WTC11 (cell line): ENCODE measurements at regions not wholly inside any gene's neighbourhood (a gene's known extent, or its start where the extent isn't known, plus 50 kb on each side); places are given as distances from the start of the nearest gene placed in this dataset.

Experiments
- ATAC-seq: fragments of 200-7000 bp; cut with Tn5 transposase; 2 replicates; pipeline ENCODE4 v1.10.0; 2021; ENCODE audit warnings: mild to moderate bottlenecking, moderate library complexity
- CTCF ChIA-PET: fragments of 300-600 bp; sonication (Branson Sonifier 250); formaldehyde crosslinking; loops from one replicate; lab custom pipeline; 2021; ENCODE audit warnings: antibody characterized with exemption; lab: Charles Lee
- POLR2A ChIA-PET: fragments of 350-600 bp; sonication (Branson Sonifier 250); formaldehyde crosslinking; loops from one replicate; lab custom pipeline; 2021; ENCODE audit warnings: antibody characterized with exemption; lab: Charles Lee
- DNase-seq: peaks from one replicate; pipeline ENCODE4 v3.0.0; 2021; ENCODE audit warnings: low spot score
- H3K27ac Mint-ChIP-seq: 2 replicates; pipeline ENCODE4 v1.8.0; 2021; ENCODE audit warnings: mixed read lengths
- H3K27me3 Mint-ChIP-seq: 2 replicates; pipeline ENCODE4 v1.8.0; 2021; ENCODE audit warnings: low read depth, mild to moderate bottlenecking, moderate library complexity, mixed read lengths
- H3K36me3 Mint-ChIP-seq: 2 replicates; pipeline ENCODE4 v1.8.0; 2021; ENCODE audit warnings: mixed read lengths
- H3K4me1 Mint-ChIP-seq: 2 replicates; pipeline ENCODE4 v1.8.0; 2022; ENCODE audit warnings: mixed read lengths
- H3K4me3 Mint-ChIP-seq: 2 replicates; pipeline ENCODE4 v1.8.0; 2021; ENCODE audit warnings: mild to moderate bottlenecking, moderate library complexity, mixed read lengths
- H3K9me3 Mint-ChIP-seq: 2 replicates; pipeline ENCODE4 v1.8.0; 2021; ENCODE audit warnings: mixed read lengths
- ATF1 ChIP-seq: sonication (generic); formaldehyde crosslinking; IDR thresholded peaks from 2 replicates; pipeline ENCODE4 v1.8.1; 2023; ENCODE audit warnings: mild to moderate bottlenecking, moderate library complexity, missing genetic modification reagents
- CREB1 ChIP-seq: sonication (generic); formaldehyde crosslinking; IDR thresholded peaks from 2 replicates; pipeline ENCODE4 v1.8.0; 2023; ENCODE audit warnings: mild to moderate bottlenecking, missing genetic modification reagents
- EMX1 ChIP-seq: fragments of 250-450 bp; sonication (Bioruptor Pico); IDR thresholded peaks from 2 replicates; pipeline ENCODE4 v1.8.0; 2021; ENCODE audit warnings: mild to moderate bottlenecking
- FOXJ3 ChIP-seq: sonication (generic); formaldehyde crosslinking; IDR thresholded peaks from 2 replicates; pipeline ENCODE4 v1.9.0; 2021; ENCODE audit warnings: missing genetic modification reagents, mild to moderate bottlenecking, borderline replicate concordance
- JUN ChIP-seq: sonication (generic); formaldehyde crosslinking; IDR thresholded peaks from 2 replicates; pipeline ENCODE4 v1.8.0; 2023; ENCODE audit warnings: mild to moderate bottlenecking, missing genetic modification reagents
- OVOL2 ChIP-seq: fragments of 250-450 bp; sonication (Bioruptor Pico); IDR thresholded peaks from 2 replicates; pipeline ENCODE4 v1.9.0; 2021; ENCODE audit warnings: mild to moderate bottlenecking, borderline replicate concordance
- RORB ChIP-seq: fragments of 250-450 bp; sonication (Bioruptor Pico); IDR thresholded peaks from 2 replicates; pipeline ENCODE4 v1.9.0; 2021; ENCODE audit warnings: mild to moderate bottlenecking
- SMAD3 ChIP-seq: sonication (generic); formaldehyde crosslinking; IDR thresholded peaks from 2 replicates; pipeline ENCODE4 v1.8.0; 2022; ENCODE audit warnings: missing genetic modification reagents, mild to moderate bottlenecking, borderline replicate concordance
- TCF7 ChIP-seq: sonication (generic); formaldehyde crosslinking; IDR thresholded peaks from 2 replicates; pipeline ENCODE4 v1.8.0; 2022; ENCODE audit warnings: mild to moderate bottlenecking, low read depth, missing genetic modification reagents, moderate library complexity
- TP53 ChIP-seq: sonication (generic); formaldehyde crosslinking; IDR thresholded peaks from 2 replicates; pipeline ENCODE4 v1.8.1; 2023; ENCODE audit warnings: mild to moderate bottlenecking, missing genetic modification reagents
- ZNF423 ChIP-seq: fragments of 250-450 bp; sonication (Bioruptor Pico); IDR thresholded peaks from 2 replicates; pipeline ENCODE4 v2.1.2; 2022; ENCODE audit warnings: mild to moderate bottlenecking, moderate library complexity
- TF ChIP-seq, protein P1 (sequence below): fragments of 250-450 bp; sonication (Bioruptor Pico); IDR thresholded peaks from 2 replicates; pipeline ENCODE4 v1.9.0; 2021; ENCODE audit warnings: moderate library complexity, mild to moderate bottlenecking, inconsistent platforms, borderline replicate concordance
- TF ChIP-seq, protein P2 (sequence below): sonication (generic); formaldehyde crosslinking; IDR thresholded peaks from 2 replicates; pipeline ENCODE4 v1.8.0; 2022; ENCODE audit warnings: mild to moderate bottlenecking, missing genetic modification reagents
- TF ChIP-seq, protein P3 (sequence below): sonication (generic); formaldehyde crosslinking; IDR thresholded peaks from 2 replicates; pipeline ENCODE4 v1.8.0; 2022; ENCODE audit warnings: mild to moderate bottlenecking, missing genetic modification reagents
- TF ChIP-seq, protein P4 (sequence below): sonication (generic); formaldehyde crosslinking; IDR thresholded peaks from 2 replicates; pipeline ENCODE4 v1.8.0; 2022; ENCODE audit warnings: mild to moderate bottlenecking, missing genetic modification reagents
- TF ChIP-seq, protein P5 (sequence below): sonication (generic); formaldehyde crosslinking; IDR thresholded peaks from 2 replicates; pipeline ENCODE4 v1.8.1; 2022; ENCODE audit warnings: mild to moderate bottlenecking, moderate library complexity, missing genetic modification reagents
- TF ChIP-seq, protein P6 (sequence below): sonication (generic); formaldehyde crosslinking; conservative IDR thresholded peaks from 2 replicates; pipeline ENCODE4 v1.8.1; 2023; ENCODE audit warnings: mild to moderate bottlenecking, low read depth, missing genetic modification reagents, moderate library complexity
- TF ChIP-seq, protein P7 (sequence below): sonication (generic); formaldehyde crosslinking; IDR thresholded peaks from 2 replicates; pipeline ENCODE4 v1.8.1; 2023; ENCODE audit warnings: mild to moderate bottlenecking, missing genetic modification reagents

DNA sequence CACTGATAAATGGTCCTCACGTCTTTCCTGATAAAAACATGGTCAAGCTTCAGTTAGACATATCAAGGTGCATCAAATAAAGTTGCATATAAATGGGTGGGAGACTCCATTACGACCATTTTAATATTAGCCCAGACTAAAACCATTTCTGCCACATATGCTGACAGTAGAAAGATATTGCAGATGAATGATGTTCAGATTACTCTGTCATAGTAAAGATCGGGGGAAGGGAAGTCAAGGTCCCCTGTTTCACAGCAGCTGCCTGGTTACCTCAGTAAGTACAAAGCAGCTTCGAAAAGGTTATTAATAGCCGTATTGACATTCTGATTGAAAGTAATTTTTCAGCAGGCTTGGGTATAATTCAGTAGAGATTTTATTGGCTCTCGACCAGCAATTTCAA is 927.7 kb upstream of the CDH2 start:
- POLR2A ChIA-PET: no interaction called here
- no peak for DNase-seq
- TF ChIP-seq, protein P1, sequence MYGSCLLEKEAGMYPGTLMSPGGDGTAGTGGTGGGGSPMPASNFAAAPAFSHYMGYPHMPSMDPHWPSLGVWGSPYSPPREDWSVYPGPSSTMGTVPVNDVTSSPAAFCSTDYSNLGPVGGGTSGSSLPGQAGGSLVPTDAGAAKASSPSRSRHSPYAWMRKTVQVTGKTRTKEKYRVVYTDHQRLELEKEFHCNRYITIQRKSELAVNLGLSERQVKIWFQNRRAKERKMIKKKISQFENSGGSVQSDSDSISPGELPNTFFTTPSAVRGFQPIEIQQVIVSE (CRISPR knock-in tag): no peak
- TF ChIP-seq JUN (CRISPR knock-in tag) (no peak), CREB1 (CRISPR knock-in tag) (no peak), OVOL2 (CRISPR knock-in tag) (no peak), EMX1 (no peak), TCF7 (CRISPR knock-in tag) (no peak)
- TF ChIP-seq, protein P2, sequence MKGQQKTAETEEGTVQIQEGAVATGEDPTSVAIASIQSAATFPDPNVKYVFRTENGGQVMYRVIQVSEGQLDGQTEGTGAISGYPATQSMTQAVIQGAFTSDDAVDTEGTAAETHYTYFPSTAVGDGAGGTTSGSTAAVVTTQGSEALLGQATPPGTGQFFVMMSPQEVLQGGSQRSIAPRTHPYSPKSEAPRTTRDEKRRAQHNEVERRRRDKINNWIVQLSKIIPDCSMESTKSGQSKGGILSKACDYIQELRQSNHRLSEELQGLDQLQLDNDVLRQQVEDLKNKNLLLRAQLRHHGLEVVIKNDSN (CRISPR knock-in tag): no peak
- Mint-ChIP-seq H3K4me1 (peaks cover 18% of the 10 kb centered on the region), H3K9me3 (0 out of 2 replicates have a peak, but pooled peaks cover 4% of the 10 kb centered on the region), H3K4me3 (no peak overlapping the region), H3K27me3 (no peaks in the 10 kb centered on the region), H3K27ac (no peak overlapping the region), H3K36me3 (no peaks in the 10 kb centered on the region)
- CTCF ChIA-PET: no interaction called here
- no peak for ATAC-seq

DNA sequence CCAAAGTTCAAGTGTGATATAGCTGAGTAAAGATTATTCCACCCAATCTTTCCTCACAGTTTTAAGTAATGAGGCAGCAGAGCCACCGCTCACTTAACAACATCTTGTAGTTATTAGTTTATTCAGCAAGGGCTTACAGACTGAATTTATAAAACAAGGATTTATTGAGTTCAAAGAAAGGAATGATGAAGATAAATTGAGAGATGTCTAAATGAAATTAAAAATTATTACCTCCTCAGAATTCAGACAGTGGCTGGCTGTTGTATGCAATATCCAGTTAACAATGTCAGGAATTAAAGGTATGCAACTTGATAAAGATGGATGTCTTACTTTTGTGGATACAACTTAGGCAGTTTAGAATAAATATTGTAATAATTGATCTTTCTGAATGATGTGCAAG is 927.3 kb upstream of the CDH2 start:
- ATAC-seq: no peak
- no peaks in the 10 kb centered on the region for H3K27me3 Mint-ChIP-seq
- H3K9me3 Mint-ChIP-seq: 0 out of 2 replicates have a peak, but pooled peaks cover 4% of the 10 kb centered on the region

More for the DNA sequence above, 927.3 kb upstream of the CDH2 start:
- no peak for DNase-seq
- Mint-ChIP-seq H3K4me1 (peaks cover 18% of the 10 kb centered on the region), H3K36me3 (no peaks in the 10 kb centered on the region), H3K4me3 (no peak overlapping the region), H3K27ac (no peak overlapping the region)
- ChIA-PET POLR2A (no interaction called here), CTCF (no interaction called here)
- TF ChIP-seq, protein P3, sequence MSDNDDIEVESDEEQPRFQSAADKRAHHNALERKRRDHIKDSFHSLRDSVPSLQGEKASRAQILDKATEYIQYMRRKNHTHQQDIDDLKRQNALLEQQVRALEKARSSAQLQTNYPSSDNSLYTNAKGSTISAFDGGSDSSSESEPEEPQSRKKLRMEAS (CRISPR knock-in tag): no peak
- TF ChIP-seq, protein P4, sequence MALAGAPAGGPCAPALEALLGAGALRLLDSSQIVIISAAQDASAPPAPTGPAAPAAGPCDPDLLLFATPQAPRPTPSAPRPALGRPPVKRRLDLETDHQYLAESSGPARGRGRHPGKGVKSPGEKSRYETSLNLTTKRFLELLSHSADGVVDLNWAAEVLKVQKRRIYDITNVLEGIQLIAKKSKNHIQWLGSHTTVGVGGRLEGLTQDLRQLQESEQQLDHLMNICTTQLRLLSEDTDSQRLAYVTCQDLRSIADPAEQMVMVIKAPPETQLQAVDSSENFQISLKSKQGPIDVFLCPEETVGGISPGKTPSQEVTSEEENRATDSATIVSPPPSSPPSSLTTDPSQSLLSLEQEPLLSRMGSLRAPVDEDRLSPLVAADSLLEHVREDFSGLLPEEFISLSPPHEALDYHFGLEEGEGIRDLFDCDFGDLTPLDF (CRISPR knock-in tag): no peak
- TF ChIP-seq, protein P5, sequence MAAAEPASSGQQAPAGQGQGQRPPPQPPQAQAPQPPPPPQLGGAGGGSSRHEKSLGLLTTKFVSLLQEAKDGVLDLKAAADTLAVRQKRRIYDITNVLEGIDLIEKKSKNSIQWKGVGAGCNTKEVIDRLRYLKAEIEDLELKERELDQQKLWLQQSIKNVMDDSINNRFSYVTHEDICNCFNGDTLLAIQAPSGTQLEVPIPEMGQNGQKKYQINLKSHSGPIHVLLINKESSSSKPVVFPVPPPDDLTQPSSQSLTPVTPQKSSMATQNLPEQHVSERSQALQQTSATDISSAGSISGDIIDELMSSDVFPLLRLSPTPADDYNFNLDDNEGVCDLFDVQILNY (CRISPR knock-in tag): no peak
- no peak for TF ChIP-seq SMAD3 (CRISPR knock-in tag)
- no peak for TF ChIP-seq FOXJ3
- TF ChIP-seq TP53 (CRISPR knock-in tag): no peak
- no peak for TF ChIP-seq ATF1 (CRISPR knock-in tag)
- TF ChIP-seq, protein P6, sequence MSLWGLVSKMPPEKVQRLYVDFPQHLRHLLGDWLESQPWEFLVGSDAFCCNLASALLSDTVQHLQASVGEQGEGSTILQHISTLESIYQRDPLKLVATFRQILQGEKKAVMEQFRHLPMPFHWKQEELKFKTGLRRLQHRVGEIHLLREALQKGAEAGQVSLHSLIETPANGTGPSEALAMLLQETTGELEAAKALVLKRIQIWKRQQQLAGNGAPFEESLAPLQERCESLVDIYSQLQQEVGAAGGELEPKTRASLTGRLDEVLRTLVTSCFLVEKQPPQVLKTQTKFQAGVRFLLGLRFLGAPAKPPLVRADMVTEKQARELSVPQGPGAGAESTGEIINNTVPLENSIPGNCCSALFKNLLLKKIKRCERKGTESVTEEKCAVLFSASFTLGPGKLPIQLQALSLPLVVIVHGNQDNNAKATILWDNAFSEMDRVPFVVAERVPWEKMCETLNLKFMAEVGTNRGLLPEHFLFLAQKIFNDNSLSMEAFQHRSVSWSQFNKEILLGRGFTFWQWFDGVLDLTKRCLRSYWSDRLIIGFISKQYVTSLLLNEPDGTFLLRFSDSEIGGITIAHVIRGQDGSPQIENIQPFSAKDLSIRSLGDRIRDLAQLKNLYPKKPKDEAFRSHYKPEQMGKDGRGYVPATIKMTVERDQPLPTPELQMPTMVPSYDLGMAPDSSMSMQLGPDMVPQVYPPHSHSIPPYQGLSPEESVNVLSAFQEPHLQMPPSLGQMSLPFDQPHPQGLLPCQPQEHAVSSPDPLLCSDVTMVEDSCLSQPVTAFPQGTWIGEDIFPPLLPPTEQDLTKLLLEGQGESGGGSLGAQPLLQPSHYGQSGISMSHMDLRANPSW (CRISPR knock-in tag): no peak
- TF ChIP-seq ZNF423 (CRISPR knock-in tag): no peak
- TF ChIP-seq, protein P7, sequence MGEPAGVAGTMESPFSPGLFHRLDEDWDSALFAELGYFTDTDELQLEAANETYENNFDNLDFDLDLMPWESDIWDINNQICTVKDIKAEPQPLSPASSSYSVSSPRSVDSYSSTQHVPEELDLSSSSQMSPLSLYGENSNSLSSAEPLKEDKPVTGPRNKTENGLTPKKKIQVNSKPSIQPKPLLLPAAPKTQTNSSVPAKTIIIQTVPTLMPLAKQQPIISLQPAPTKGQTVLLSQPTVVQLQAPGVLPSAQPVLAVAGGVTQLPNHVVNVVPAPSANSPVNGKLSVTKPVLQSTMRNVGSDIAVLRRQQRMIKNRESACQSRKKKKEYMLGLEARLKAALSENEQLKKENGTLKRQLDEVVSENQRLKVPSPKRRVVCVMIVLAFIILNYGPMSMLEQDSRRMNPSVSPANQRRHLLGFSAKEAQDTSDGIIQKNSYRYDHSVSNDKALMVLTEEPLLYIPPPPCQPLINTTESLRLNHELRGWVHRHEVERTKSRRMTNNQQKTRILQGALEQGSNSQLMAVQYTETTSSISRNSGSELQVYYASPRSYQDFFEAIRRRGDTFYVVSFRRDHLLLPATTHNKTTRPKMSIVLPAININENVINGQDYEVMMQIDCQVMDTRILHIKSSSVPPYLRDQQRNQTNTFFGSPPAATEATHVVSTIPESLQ (CRISPR knock-in tag): no peak
- no peak for TF ChIP-seq RORB (CRISPR knock-in tag)
